ENCODE measurements at regions not wholly inside any gene's neighbourhood (a gene's known extent, or its start where the extent isn't known, plus 50 kb on each side); places are given as distances from the start of the nearest gene placed in this dataset.

DNA sequence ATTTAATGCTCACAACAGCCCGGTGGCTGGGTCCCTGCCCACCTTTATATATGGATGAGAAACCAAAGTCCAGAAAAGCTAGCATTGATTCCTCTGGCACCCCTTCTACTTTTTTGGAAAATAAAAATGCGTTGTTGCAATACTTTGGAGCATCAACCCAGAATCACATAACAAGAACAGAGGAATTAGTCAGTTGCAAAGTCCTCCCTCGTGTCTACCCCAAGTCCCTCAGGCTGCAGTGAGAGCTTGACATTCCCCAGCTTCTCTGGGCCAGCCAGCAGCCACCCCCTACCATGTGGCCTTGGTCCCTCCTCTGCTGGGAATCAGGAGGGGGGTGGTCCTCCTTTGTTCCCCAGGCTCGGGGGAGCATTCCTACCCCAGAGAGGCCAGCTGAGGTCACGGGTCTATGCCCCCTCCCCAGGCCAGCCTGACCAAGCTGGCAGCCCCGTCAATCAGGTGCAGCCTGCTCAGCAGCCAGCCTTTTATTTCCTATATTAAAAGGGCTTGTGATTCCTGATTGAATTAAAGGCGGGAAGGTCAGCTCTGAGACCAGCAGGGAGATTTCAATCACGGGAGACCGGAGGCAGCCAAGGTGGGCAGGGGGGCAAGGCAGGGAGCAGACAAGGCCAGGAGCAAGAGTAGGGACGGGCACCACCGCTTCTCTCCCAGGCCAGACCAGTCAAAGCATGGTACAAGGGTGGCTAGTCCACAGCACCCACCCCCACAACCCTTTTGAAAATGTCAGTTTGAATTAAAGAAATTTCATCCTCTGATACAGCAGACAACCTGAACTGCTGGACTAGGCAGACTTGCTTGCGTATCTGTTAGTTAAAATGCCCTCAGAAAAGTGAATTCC is 158.9 kb downstream of the MRPL14 start:
- TF ChIP-seq, protein P1, sequence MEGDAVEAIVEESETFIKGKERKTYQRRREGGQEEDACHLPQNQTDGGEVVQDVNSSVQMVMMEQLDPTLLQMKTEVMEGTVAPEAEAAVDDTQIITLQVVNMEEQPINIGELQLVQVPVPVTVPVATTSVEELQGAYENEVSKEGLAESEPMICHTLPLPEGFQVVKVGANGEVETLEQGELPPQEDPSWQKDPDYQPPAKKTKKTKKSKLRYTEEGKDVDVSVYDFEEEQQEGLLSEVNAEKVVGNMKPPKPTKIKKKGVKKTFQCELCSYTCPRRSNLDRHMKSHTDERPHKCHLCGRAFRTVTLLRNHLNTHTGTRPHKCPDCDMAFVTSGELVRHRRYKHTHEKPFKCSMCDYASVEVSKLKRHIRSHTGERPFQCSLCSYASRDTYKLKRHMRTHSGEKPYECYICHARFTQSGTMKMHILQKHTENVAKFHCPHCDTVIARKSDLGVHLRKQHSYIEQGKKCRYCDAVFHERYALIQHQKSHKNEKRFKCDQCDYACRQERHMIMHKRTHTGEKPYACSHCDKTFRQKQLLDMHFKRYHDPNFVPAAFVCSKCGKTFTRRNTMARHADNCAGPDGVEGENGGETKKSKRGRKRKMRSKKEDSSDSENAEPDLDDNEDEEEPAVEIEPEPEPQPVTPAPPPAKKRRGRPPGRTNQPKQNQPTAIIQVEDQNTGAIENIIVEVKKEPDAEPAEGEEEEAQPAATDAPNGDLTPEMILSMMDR (conservative IDR thresholded peaks at IDR 0.05 in 1 of 2, IDR thresholded peaks at IDR 0.05 in 1 of 2; ENCODE audit: extremely low read depth in 1 of 2, insufficient read depth in 1 of 2, low read depth in 1 of 2, low read length in 2 of 2): no peak
- no peak for TF ChIP-seq EZH2 (IDR thresholded peaks at IDR 0.05; ENCODE audit: borderline replicate concordance, low read length)
